ENCODE measurements at regions not wholly inside any gene's neighbourhood (a gene's known extent, or its start where the extent isn't known, plus 50 kb on each side); places are given as distances from the start of the nearest gene placed in this dataset.
A peak's percentile ranks its signal among the peaks of the same experiment; 100 is the strongest.
"Not testable (repeated sequence)": the region's sequence is repeated elsewhere in the genome, so short reads cannot be mapped to it uniquely, and the experiment has no call there.

- 39 to 49% methylated on average over 2 of the region's 2 CpGs for WGBS, 2 donors
- no peaks in the 10 kb centered on the region for H3K36me3 ChIP-seq (replicated peaks in 1 of 2; ENCODE audit: insufficient read depth in 1 of 2, low read depth in 2 of 2)
- no peak for DNase-seq
- H3K27me3 ChIP-seq, result no peaks in the 10 kb centered on the region
- no peak overlapping the region for H3K27ac ChIP-seq
- H3K4me1 ChIP-seq, result no peaks in the 10 kb centered on the region
- no peak for ATAC-seq
- H3K9me3 ChIP-seq, result no peaks in the 10 kb centered on the region
- intact Hi-C loops (cut with DNase I), result no loop called here
- H3K4me3 ChIP-seq, result no peak overlapping the region
- TF ChIP-seq POLR2A (IDR thresholded peaks at IDR 0.05) (no peak), CTCF (IDR thresholded peaks at IDR 0.05) (no peak)
Observed at GRCh38 chr14:106620368-106620767, 1094.0 kb downstream of the TMEM121 start.

- ATAC-seq (no peak), DNase-seq (no peak)
- TF ChIP-seq POLR2A (IDR thresholded peaks at IDR 0.05) (no peak), CTCF (IDR thresholded peaks at IDR 0.05) (no peak)
- Histone ChIP-seq H3K9me3 (no peaks in the 10 kb centered on the region), H3K36me3 (replicated peaks in 1 of 2; ENCODE audit: insufficient read depth in 1 of 2, low read depth in 2 of 2) (no peaks in the 10 kb centered on the region), H3K4me1 (no peaks in the 10 kb centered on the region), H3K27ac (no peak overlapping the region), H3K27me3 (no peaks in the 10 kb centered on the region), H3K4me3 (no peak overlapping the region)
- WGBS, 2 donors, result 34 to 52% methylated on average over 12 of the region's 12 CpGs
- intact Hi-C loops (cut with DNase I), result no loop called here
Observed at GRCh38 chr14:106622200-106622745, 1095.9 kb downstream of the TMEM121 start.

GRCh38 chr14:106625186-106625585 is 1098.8 kb downstream of the TMEM121 start:
- no peak overlapping the region for H3K27ac ChIP-seq
- no peak for DNase-seq
- intact Hi-C loops (cut with DNase I), result no loop called here
- ATAC-seq, result no peak
- no peak for TF ChIP-seq CTCF (IDR thresholded peaks at IDR 0.05)
- TF ChIP-seq POLR2A (IDR thresholded peaks at IDR 0.05), result no peak
- H3K36me3 ChIP-seq (replicated peaks in 1 of 2; ENCODE audit: insufficient read depth in 1 of 2, low read depth in 2 of 2), result no peaks in the 10 kb centered on the region
- 43 to 60% methylated on average over 3 of the region's 3 CpGs for WGBS, 2 donors
- H3K4me3 ChIP-seq, result no peak overlapping the region
- H3K27me3 ChIP-seq, result no peaks in the 10 kb centered on the region
- no peaks in the 10 kb centered on the region for H3K4me1 ChIP-seq
- H3K9me3 ChIP-seq, result no peaks in the 10 kb centered on the region

- ATAC-seq; H3K27ac ChIP-seq; H3K9me3 ChIP-seq; DNase-seq; H3K27me3 ChIP-seq; intact Hi-C loops (cut with DNase I); H3K4me3 ChIP-seq; H3K4me1 ChIP-seq; H3K36me3 ChIP-seq (replicated peaks in 1 of 2; ENCODE audit: insufficient read depth in 1 of 2, low read depth in 2 of 2): not testable (repeated sequence)
- WGBS, 2 donors, result 14 to 28% methylated on average over 4 of the region's 4 CpGs
Observed at GRCh38 chr14:106626469-106626868, 1100.1 kb downstream of the TMEM121 start.

- H3K4me1 ChIP-seq; ATAC-seq; H3K36me3 ChIP-seq (replicated peaks in 1 of 2; ENCODE audit: insufficient read depth in 1 of 2, low read depth in 2 of 2); H3K4me3 ChIP-seq; H3K27me3 ChIP-seq; intact Hi-C loops (cut with DNase I); H3K9me3 ChIP-seq; H3K27ac ChIP-seq: not testable (repeated sequence)
- peak in 5 of 7 experiments; percentile 29 to 50 (median 35) for TF ChIP-seq CTCF (IDR thresholded peaks at IDR 0.05)
- DNase-seq, result peak in 3 of 4 donors; percentile 28 to 56 (median 32)
- 22 to 26% methylated on average over 6 to 22 of the region's 22 CpGs for WGBS, 2 donors
Observed at GRCh38 chr14:106626942-106627588, 1100.7 kb downstream of the TMEM121 start.

Measured in body of pancreas (tissue), 4 donors.